ENCODE measurements at regions not wholly inside any gene's neighbourhood (a gene's known extent, or its start where the extent isn't known, plus 50 kb on each side); places are given as distances from the start of the nearest gene placed in this dataset.
"Not testable (repeated sequence)": the region's sequence is repeated elsewhere in the genome, so short reads cannot be mapped to it uniquely, and the experiment has no call there.

- Mint-ChIP-seq H3K9me3 (peaks cover 7% of the 10 kb centered on the region), H3K27me3 (peaks cover 5% of the 10 kb centered on the region), H3K36me3 (ENCODE audit: low read depth) (no peaks in the 10 kb centered on the region), H3K4me1 (ENCODE audit: low read depth) (no peaks in the 10 kb centered on the region), H3K27ac (no peak overlapping the region), H3K4me3 (no peak overlapping the region)
Observed at GRCh38 chr10:5268743-5269142, 72.1 kb downstream of the AKR1C4 start.

GRCh38 chr10:5269791-5270190 lies 73.2 kb downstream of the AKR1C4 start:
- peaks cover 9% of the 10 kb centered on the region for H3K27me3 Mint-ChIP-seq
- no peaks in the 10 kb centered on the region for H3K36me3 Mint-ChIP-seq (ENCODE audit: low read depth)
- no peak overlapping the region for H3K27ac Mint-ChIP-seq
- no peak overlapping the region for H3K4me3 Mint-ChIP-seq
- no peaks in the 10 kb centered on the region for H3K4me1 Mint-ChIP-seq (ENCODE audit: low read depth)
- peaks cover 7% of the 10 kb centered on the region for H3K9me3 Mint-ChIP-seq

- Mint-ChIP-seq H3K27me3 (peaks cover 9% of the 10 kb centered on the region), H3K27ac (no peak overlapping the region), H3K4me1 (ENCODE audit: low read depth) (no peaks in the 10 kb centered on the region), H3K36me3 (ENCODE audit: low read depth) (no peaks in the 10 kb centered on the region), H3K9me3 (peaks cover 7% of the 10 kb centered on the region), H3K4me3 (no peak overlapping the region)
Observed at GRCh38 chr10:5271526-5271925, 74.9 kb downstream of the AKR1C4 start.

GRCh38 chr10:5272065-5272803 lies 75.6 kb downstream of the AKR1C4 start:
- H3K27ac Mint-ChIP-seq, result no peak overlapping the region
- peaks cover 9% of the 10 kb centered on the region for H3K27me3 Mint-ChIP-seq
- no peak overlapping the region for H3K4me3 Mint-ChIP-seq
- H3K4me1 Mint-ChIP-seq (ENCODE audit: low read depth), result no peaks in the 10 kb centered on the region
- H3K9me3 Mint-ChIP-seq, result peaks cover 3% of the 10 kb centered on the region
- no peaks in the 10 kb centered on the region for H3K36me3 Mint-ChIP-seq (ENCODE audit: low read depth)

- Mint-ChIP-seq H3K36me3 (ENCODE audit: low read depth) (no peaks in the 10 kb centered on the region), H3K27me3 (peaks cover 19% of the 10 kb centered on the region), H3K9me3 (no peaks in the 10 kb centered on the region), H3K4me1 (ENCODE audit: low read depth) (no peaks in the 10 kb centered on the region), H3K4me3 (no peak overlapping the region), H3K27ac (no peak overlapping the region)
Observed at GRCh38 chr10:5274795-5275194, 78.2 kb downstream of the AKR1C4 start.

GRCh38 chr10:5281356-5281755 lies 83.4 kb upstream of the UCN3 start:
- no peaks in the 10 kb centered on the region for H3K4me1 Mint-ChIP-seq (ENCODE audit: low read depth)
- H3K27me3 Mint-ChIP-seq, result peaks cover 40% of the 10 kb centered on the region
- no peaks in the 10 kb centered on the region for H3K9me3 Mint-ChIP-seq
- H3K36me3 Mint-ChIP-seq (ENCODE audit: low read depth), result no peaks in the 10 kb centered on the region
- H3K27ac Mint-ChIP-seq, result no peak overlapping the region
- no peak overlapping the region for H3K4me3 Mint-ChIP-seq

- no peak overlapping the region for H3K4me3 Mint-ChIP-seq
- H3K9me3 Mint-ChIP-seq, result no peaks in the 10 kb centered on the region
- no peaks in the 10 kb centered on the region for H3K36me3 Mint-ChIP-seq (ENCODE audit: low read depth)
- H3K27me3 Mint-ChIP-seq, result peaks cover 44% of the 10 kb centered on the region
- H3K4me1 Mint-ChIP-seq (ENCODE audit: low read depth), result no peaks in the 10 kb centered on the region
- no peak overlapping the region for H3K27ac Mint-ChIP-seq
Observed at GRCh38 chr10:5282137-5282536, 82.6 kb upstream of the UCN3 start.

GRCh38 chr10:5283305-5284158 lies 81.2 kb upstream of the UCN3 start:
- Mint-ChIP-seq H3K4me1 (ENCODE audit: low read depth) (no peaks in the 10 kb centered on the region), H3K4me3 (no peak overlapping the region), H3K27me3 (peaks cover 41% of the 10 kb centered on the region), H3K36me3 (ENCODE audit: low read depth) (no peaks in the 10 kb centered on the region), H3K9me3 (no peaks in the 10 kb centered on the region), H3K27ac (no peak overlapping the region)

- Mint-ChIP-seq H3K4me1 (ENCODE audit: low read depth) (no peaks in the 10 kb centered on the region), H3K4me3 (no peak overlapping the region), H3K27ac (no peak overlapping the region), H3K9me3 (no peaks in the 10 kb centered on the region), H3K36me3 (ENCODE audit: low read depth) (no peaks in the 10 kb centered on the region), H3K27me3 (peaks cover 37% of the 10 kb centered on the region)
Observed at GRCh38 chr10:5284311-5285057, 80.3 kb upstream of the UCN3 start.

- Mint-ChIP-seq H3K4me3 (no peak overlapping the region), H3K36me3 (ENCODE audit: low read depth) (no peaks in the 10 kb centered on the region), H3K27ac (no peak overlapping the region), H3K4me1 (ENCODE audit: low read depth) (no peaks in the 10 kb centered on the region), H3K27me3 (peaks cover 30% of the 10 kb centered on the region), H3K9me3 (no peaks in the 10 kb centered on the region)
Observed at GRCh38 chr10:5285186-5285585, 79.6 kb upstream of the UCN3 start.

- Mint-ChIP-seq H3K4me1 (ENCODE audit: low read depth) (peaks cover 13% of the 10 kb centered on the region), H3K27ac (no peak overlapping the region), H3K9me3 (no peaks in the 10 kb centered on the region), H3K36me3 (ENCODE audit: low read depth) (no peaks in the 10 kb centered on the region), H3K4me3 (no peak overlapping the region), H3K27me3 (peaks cover 23% of the 10 kb centered on the region)
Observed at GRCh38 chr10:5288359-5288758, 76.4 kb upstream of the UCN3 start.

- Mint-ChIP-seq H3K27me3 (peaks cover 21% of the 10 kb centered on the region), H3K4me1 (ENCODE audit: low read depth) (peaks cover 13% of the 10 kb centered on the region)
- not testable (repeated sequence) for H3K27ac Mint-ChIP-seq; H3K4me3 Mint-ChIP-seq; H3K36me3 Mint-ChIP-seq (ENCODE audit: low read depth); H3K9me3 Mint-ChIP-seq
Observed at GRCh38 chr10:5289228-5289627, 75.5 kb upstream of the UCN3 start.

GRCh38 chr10:5291501-5292195 lies 73.1 kb upstream of the UCN3 start:
- Mint-ChIP-seq H3K4me3 (no peak overlapping the region), H3K4me1 (ENCODE audit: low read depth) (peaks cover 14% of the 10 kb centered on the region), H3K27ac (peak overlapping the region; percentile 7), H3K36me3 (ENCODE audit: low read depth) (no peaks in the 10 kb centered on the region), H3K9me3 (no peaks in the 10 kb centered on the region), H3K27me3 (peaks cover 1% of the 10 kb centered on the region)

GRCh38 chr10:5292196-5292735 lies 72.5 kb upstream of the UCN3 start:
- Mint-ChIP-seq H3K4me1 (ENCODE audit: low read depth) (peaks cover 20% of the 10 kb centered on the region), H3K4me3 (no peak overlapping the region)

More at GRCh38 chr10:5292196-5292735, 72.5 kb upstream of the UCN3 start:
- H3K9me3 Mint-ChIP-seq, result no peaks in the 10 kb centered on the region
- H3K27me3 Mint-ChIP-seq, result no peaks in the 10 kb centered on the region
- H3K36me3 Mint-ChIP-seq (ENCODE audit: low read depth), result no peaks in the 10 kb centered on the region
- peak overlapping the region; percentile 50 for H3K27ac Mint-ChIP-seq

Measured in stimulated activated naive CD8-positive, alpha-beta T cell treated with anti-CD3 and anti-CD28 coated beads, Interleukin-15, Interleukin-2, amounts not matched to agents 100 ng/mL and 50 ng/mL, for 24 hours (primary cell).